Stimulated activated CD4-positive, alpha-beta T cell treated with anti-CD3 and anti-CD28 coated beads, Interleukin-4, amount 100 ng/mL, for 48 hours (primary cell): ENCODE measurements at regions not wholly inside any gene's neighbourhood (a gene's known extent, or its start where the extent isn't known, plus 50 kb on each side); places are given as distances from the start of the nearest gene placed in this dataset.

Experiments used
- DNase-seq, 2 donors: peaks; one replicate each; pipeline ENCODE4 v3.0.0-alpha.2; 2020; ENCODE audit warnings: low read depth in 2 of 2

DNA sequence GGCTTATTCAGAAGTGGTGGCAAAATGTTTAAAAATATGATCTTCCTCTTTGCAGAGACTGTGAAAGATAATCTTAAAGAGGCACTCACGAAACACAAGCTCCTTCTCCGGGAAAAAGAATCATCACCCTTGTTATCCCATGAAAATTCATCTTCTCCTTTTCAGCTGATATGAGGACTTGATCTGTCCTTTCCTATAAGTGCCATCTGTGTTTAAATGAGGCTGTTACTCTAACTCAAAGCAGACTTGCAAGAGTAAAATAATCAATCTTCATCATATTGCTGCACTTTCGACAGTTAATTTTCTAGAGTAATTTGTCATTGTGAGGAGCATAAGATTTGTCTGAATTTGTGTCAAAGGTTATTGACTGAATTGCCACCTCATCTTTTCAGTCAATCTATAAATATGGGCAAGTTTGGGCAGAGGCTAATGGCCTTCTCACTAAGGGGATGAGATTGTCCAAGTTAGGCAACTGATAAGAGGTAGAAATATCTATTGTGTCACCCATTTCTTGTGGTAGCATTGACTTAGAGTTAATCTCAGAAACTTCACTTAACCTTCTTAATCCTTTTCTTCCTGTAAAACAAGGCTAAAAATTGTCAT lies 452.9 kb downstream of the GRXCR1 start:
- no peak for DNase-seq

DNA sequence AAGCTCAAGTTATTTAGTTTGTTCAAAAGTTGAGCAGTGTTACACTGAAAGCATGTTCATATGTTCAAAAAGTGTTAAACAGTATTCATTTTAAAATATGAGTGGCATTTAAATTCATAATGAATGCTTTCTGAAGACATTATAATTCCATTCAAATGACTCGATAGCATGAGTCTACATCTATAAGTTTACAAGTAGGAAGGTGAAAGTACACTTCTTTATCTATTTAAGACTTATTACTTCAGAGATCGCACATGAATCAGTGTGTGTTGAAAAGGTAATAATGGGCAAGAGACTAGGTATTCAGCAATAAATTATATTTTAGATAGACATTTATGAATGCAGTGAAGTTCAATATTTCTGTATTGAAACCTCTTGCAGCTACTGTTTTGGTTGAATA lies 456.1 kb downstream of the GRXCR1 start:
- DNase-seq = no peak

DNA sequence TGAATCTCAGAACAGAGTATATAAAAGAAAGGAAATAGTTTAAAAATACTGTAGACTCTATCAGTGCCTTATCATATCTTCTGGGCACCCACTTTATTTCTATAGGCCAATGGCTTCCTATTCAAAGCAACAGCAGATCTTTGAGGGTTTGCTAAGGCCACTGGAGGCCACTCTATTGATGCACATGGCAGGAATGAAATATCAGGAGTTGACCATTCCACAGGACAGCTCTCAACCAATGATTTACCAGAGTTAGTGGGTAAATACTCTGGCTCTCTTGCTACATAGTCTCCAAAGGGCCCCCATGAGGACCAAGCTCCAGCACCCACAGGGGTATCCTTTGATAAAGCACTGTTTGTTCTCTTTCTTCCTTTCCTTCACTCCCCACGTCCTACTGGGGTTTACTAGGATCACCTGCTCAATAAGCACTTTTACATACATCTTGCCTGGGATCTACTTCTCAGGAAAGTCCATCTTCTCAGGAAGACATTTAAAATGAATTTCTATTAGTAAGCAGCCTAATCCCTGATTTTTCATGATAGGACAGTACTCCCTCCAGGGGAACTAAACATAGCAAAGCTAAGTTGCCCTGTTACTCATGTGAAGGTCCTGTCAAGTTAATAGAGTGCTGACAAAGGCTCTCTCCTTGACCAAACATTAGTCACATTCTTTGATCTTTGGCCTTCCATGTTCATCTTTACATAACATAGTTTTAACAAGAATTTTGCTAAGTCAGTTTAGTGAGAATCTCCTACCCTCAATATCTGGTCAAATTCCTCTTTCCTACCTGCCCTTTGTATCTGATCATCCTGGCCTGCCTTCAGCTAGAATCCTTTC lies 459.7 kb downstream of the GRXCR1 start:
- no peak for DNase-seq

DNA sequence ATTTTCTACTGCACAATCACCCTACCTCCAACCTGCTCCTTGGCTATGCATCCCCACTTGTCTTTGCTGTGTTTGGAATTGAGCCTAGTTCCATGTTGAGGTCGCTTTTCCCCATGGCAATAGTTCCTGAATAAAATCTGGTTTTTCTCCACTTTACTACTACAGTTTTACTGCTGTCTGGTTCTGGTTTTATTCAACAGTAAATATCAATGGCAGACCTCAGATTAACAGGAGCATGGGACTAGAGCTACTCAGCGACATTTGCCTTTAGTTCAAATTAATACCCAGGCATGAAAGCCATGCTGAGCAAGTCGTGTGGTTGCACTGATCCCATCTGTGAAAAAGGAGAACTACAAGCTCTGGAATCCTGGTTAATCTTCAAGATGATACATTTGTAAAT lies 460.3 kb downstream of the GRXCR1 start:
- no peak for DNase-seq

DNA sequence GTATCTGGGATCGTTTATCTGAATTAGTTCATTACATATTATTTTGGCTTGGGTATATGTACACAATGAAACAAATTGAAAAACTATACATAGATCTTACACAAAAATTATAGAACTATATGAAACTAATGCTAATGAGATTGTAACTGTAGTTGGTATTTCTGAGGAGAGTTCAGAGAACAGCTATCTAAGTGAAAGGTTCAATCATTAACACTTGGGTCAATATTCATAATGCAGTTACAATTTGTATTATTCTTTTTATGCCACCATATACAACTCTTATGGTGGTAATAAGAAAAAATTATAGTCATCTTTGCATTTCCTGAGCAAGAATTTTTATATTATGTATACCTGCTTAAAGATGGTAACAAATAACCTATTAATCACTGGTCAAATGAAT lies 461.0 kb downstream of the GRXCR1 start:
- DNase-seq = no peak

DNA sequence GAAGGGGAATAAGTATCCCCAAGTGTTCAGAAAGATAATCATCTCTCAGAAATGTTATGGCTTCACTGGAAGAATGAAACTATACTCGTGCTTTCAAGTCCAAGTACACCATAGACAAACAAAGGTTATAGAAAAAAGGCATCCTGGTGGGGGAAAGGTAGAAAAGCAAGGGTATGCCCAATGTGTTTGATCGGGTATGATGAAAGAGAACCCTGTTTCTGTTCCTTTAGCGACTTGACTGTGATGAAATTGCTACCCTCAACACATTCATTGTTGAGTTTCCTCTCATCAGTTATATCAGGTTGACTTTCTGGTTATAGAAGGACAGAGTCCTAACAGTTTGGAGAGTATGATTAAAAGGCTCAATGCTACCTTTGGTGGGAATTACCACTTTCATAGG lies 464.3 kb downstream of the GRXCR1 start:
- no peak for DNase-seq

DNA sequence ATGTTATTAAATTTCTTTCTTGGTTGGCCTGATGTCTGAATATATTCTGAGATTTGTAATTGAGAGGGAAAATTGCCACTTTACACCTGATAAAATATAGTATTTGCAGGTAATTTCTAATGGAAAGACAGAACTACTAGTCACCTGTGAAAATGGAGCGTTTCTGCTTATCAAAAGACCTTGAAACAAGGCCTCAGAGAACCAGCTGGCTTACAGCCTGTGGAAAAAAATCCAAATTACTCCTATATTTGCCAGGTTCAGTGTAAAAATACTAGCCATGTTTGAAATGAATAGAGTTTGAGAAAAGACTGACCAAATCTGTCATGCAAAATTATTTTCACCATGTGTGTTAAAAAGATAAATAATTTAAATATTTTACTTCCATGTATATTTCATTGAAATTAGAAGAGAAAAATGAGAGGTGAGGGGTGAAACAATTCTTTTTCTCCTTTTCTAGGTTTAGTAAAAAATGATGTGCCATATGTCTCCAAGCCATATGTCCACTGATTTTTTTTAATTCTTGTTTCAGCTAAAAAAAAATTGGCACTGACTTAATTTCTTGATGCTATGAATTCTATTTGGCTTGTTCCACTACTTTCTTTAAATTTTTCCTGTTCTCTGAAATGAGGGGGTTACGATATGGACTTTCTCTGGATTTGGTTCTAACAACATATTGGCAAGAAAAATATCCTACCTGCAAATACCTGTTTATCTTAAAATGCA lies 464.9 kb downstream of the GRXCR1 start:
- DNase-seq = no peak

DNA sequence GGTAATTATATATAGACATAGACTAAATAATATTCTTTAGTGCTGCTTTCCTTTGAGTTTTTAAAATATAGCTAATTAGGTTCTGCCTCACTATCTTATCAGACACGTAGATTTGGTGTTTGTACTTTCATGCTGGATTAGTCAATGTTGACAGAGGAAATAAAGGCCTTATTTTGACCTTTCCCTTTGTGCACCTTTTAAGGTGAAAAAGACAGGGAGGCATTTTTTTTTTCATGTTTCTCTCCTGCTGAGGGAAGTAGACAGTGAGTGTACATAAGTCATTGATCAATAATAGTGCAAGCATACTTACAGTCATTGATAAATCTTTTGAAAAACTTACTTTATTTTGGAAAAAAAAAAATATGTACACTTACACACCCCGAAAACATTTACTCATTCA lies 467.8 kb downstream of the GRXCR1 start:
- DNase-seq = no peak

DNA sequence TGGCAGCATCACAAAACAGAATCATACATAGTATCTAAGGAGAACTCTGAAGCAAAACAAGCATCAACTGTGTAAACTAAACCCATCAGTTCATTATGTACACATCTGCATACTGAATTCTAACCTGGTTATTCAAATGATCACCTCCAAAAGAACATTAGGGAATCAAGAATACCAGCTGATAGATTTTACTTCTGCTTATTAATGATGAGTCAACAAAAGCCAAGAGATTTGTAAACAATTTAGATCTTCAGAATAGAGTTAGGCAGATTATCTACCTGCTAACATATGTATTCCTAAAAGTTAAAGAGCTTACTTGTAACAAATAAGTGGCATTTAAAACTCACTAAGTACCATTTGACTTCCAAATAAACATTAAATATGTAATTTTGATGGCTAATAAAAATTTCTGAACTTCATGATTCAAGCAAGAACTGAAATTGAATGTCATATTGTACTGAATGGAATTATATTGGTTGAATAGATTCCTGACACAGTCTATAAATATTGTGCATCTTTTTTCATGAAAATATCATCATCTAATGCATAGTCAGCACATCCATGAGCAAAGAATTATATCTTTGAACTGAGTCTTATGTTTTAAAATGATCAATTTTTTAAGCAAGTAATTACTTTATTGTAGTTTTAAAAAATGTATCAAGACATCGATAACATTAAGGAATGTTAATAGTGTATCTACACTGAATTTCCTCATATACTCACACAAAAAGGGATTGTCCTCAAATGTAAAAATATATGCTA lies 470.5 kb downstream of the GRXCR1 start:
- no peak for DNase-seq

DNA sequence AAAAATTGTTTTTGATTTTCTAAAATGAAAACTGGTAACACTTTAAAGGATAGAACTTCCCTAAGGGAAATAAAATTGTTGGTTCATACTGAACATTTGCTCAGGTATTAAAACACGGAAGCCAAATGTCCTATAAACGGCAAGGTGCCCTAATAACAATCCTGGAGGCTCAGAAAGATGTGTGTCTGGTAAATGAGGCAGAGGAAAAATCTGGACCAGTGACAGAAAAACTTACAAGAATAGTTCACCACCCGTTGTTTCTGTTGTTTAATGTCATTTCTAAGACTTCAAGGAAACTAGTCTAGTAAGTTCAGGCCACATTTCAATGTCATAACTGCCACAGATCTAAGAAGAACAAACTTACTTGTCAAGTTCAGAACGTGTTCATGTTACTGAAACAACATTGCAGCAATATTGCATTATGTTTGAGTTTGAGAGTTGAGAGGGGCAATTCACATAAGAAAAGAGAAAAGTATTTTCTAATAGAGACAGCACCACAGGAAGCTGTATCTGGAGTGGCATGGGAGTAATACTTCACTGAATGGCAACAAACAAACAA lies 476.6 kb downstream of the GRXCR1 start:
- DNase-seq = no peak

DNA sequence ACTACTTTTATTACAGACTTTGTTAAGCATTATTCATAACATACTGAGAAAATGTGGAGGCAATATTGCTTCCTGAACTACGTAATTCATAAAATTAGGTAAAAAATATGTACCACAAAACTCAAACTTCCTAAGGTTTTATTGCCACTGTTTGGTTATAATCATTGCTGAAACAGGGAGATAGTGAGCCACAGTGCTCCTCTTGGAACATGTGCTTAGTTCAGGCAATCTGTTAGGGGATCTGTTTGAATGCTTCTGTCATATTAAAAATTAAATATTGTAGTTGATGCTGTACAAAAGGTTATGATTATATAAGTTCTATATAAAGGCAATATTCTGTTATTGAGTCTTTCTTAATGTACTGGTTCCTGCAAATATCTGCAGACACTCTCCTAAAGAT lies 480.7 kb downstream of the GRXCR1 start:
- no peak for DNase-seq

DNA sequence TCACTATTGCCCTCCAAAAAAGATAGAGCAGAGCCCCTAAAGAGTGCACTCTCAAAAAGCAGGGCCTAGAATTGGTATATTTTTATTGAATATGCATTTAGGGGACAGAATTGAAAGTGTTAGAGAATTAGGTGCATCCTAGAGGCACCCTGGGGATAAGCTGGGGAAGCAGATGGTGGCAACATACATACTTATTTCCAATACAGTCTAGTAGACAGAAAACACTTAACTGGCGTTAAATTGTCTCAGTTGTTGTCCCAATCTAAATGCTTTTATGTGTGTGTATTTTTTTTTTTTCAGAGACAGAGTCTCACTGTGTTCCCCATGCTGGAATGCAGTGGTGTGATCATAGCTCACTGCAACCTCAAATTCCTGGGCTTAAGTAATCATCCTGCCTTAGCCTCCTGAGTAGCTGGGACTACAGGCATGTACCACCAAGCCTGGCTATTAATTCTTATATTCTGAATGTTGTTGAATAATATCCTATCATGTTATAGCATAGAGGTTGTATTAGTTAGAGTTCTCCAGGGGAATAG lies 481.8 kb downstream of the GRXCR1 start:
- no peak for DNase-seq

DNA sequence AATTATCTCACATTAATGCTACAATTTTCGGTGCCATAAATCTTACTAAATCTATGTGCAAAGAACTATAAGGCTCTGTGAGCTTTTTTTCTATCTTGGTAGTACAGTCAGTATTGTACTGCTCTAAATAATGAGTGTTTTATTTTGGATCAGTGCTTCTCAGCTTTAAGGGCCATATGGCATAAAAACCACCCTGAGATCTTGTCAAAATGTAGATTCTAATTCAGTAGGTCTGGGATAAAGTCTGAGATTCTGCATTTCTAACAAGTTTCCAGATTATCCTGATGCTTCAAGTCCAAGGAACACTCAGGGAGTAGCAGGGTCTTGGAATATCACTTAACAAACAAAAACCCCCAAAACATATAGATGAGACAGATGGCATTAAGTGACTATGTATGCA lies 486.5 kb downstream of the GRXCR1 start:
- DNase-seq = no peak

DNA sequence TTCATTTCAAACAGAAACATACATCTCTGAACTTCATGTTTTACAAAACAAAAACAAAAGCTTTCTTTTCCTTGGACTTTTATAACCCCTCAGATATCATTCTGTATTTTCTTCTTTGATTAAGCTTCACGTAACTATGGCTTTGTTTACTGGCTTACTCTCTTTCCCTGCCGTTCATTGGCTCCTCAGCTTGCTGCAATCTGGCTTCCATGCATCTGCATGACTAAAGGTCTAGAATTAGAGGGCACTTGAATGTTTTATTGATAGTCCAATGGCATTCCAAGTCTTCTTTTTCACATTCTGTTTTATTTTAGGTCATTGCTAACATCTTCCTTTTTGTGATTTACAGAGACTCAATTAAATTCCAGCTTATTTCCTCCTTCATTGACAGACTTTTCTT lies 487.6 kb downstream of the GRXCR1 start:
- no peak for DNase-seq

DNA sequence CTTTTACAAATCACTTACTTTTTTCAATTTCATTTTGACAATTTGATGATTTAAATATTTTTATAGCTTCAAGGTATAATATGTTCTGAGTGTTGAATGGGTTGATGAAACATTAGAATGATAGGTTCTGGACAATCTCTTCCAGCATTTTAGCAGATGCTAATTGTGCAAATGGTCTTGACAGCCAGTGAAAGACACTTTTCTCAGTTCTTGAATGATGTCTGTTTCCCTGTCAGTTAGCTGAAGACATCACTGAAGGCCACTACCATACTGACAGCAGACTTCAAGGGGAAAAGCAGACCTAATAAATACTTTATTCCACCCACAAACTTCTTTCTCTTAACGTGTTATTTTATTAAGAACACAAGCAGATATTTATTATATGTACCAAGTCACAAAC lies 498.6 kb downstream of the GRXCR1 start:
- DNase-seq = no peak

DNA sequence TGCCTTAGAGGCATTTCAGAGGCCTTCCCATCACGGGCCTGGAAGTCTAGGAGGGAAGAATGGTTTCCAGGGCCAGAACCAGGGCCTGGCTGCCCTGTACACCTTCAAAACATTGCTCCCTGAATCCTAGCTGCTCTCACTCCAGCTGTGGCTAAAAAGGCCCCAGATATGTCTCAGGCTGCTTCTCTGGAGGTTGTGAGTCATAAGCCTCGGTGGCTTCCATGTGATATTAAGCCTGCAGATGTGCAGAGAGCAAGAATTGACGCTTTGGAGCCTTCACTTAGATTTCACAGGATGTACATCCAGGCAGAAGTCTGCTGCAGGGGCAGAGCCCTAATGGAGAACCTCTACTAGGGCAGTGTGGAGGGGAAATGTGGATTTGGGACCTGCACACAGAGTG lies 502.5 kb downstream of the GRXCR1 start:
- DNase-seq = no peak

DNA sequence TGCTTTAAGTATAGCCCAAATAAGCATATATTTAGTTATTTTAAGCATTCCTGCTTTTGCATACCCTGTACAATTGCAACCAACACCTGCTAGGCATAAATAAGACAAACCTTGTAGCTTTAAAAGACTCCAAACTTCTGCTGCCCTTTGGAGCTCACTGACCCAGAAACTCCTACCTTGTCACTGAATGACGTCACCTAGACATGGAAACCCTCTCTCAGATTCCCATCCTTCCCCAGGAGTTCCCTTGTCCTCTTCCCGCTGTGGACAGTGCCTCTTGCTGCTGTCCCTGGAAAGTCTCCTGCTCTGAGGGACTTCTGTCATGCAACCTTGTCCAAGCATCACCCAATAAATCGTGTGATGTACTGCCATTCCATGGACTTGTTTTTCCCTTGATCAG lies 507.2 kb downstream of the GRXCR1 start:
- no peak for DNase-seq

DNA sequence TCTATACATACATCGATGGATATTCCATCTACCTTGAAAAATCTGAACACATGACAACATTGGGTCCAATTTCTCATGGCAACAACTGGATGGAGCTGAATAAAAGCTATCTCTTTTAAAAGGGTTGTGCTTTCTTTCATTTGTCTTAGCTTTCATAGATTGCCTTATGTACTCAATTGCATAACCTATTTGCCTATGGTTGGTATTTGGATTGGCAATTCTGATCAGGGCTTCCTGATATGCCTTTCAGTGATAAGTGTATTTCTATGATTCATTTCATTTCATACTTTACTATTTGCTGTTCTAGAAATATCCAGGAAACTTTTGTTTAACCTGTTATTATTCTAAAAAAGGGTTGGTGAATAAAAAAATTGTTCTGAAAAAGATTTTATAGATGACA lies 509.9 kb downstream of the GRXCR1 start:
- DNase-seq = no peak

DNA sequence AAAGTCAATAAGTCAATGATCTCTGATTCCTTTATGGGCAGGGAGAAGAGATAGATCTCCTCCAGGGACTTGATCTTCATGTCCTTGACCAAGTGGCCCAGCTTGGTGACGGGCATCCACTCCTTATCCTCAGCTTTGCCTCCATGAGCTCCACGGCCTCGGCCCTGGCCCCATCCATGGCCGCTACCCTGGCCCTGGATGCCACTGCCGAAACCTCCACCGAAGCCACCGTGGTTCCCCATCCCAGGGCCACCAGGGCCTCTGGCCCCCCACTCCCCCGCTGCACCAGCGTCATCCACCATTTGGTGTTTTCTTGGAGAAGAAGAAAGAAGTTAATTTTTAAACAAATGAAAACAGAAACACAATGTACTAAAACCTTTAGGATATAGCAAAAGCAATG lies 518.1 kb downstream of the GRXCR1 start:
- DNase-seq = no peak

DNA sequence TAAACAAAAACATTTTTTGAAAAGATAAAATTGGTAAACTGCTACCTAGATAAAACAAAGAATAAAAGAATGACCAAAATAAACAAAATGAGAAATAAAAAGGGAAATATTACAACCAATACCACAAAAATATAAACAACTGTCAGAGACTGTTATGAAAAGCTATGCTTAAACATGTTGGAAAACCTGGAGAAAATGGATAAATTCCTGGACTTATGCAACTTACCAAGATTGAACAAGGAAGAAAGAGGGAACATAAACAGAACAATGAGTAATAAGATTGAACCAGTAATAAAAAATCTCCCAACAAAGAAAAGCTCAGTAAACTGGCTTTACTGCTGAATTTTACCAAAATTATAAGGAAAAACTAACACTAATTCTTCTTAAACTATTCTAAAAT lies 518.7 kb downstream of the GRXCR1 start:
- DNase-seq = no peak

DNA sequence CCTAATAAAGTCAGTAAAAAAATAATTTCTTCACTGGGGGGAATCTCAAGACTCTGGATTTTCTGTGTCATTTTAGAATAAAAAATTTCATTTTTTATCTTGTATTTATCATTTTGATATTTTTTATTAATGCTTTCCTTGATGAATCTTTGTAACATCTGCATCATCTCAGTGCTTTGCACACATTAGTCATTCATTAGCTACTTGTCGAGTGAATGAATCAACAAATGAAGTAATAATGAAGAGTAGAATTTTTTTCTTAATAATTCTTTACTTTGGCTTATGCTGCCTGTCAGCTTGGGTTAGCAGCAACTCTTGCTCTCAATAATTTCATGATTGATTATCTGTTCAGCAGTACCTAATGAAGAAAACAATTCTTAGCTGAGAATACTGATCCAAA lies 530.8 kb downstream of the GRXCR1 start:
- DNase-seq = no peak

DNA sequence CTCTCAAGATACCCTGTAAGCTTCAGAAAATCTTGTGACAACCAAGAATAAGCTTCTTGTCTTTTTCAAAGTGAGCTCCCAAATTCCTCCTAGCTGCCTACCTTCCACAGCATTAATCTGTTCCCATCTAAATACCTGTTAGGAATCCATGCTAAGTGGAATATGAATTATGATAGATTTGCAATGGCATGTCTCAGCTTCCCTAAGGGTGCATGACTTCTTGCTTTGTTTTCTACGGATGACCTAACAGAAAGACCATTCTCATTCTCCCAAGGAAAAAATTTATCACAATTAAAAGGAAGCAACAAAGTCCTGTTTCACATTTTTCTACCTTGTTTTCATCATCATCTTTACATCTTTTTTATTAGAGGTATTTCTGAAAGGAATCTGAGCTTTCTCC lies 532.7 kb downstream of the GRXCR1 start:
- DNase-seq = no peak
